ENCODE measurements at regions not wholly inside any gene's neighbourhood (a gene's known extent, or its start where the extent isn't known, plus 50 kb on each side); places are given as distances from the start of the nearest gene placed in this dataset.

GRCh38 chr3:5411786-5412185, 224.3 kb downstream of the EDEM1 start:
- TF ChIP-seq GTF3C2 (IDR thresholded peaks at IDR 0.05; ENCODE audit: borderline replicate concordance, extremely low read depth, insufficient read length) (no peak), HMG20B (CRISPR knock-in tag; IDR thresholded peaks at IDR 0.05) (no peak), TRIM24 (IDR thresholded peaks at IDR 0.05) (no peak), CTCF (IDR thresholded peaks at IDR 0.05 in 2 of 3, conservative IDR thresholded peaks at IDR 0.05 in 1 of 3; ENCODE audit: insufficient read depth in 2 of 3, low read depth in 1 of 3, low read length in 3 of 3) (no peak), HDAC8 (tag; IDR thresholded peaks at IDR 0.05) (no peak), KLF16 (IDR thresholded peaks at IDR 0.05) (no peak), TAF1 (IDR thresholded peaks at IDR 0.05; ENCODE audit: control insufficient read depth, extremely low read depth, insufficient read depth, low read length, severe bottlenecking) (no peak), ESRRA (IDR thresholded peaks at IDR 0.05; ENCODE audit: borderline replicate concordance, low read depth) (no peak), CC2D1A (IDR thresholded peaks at IDR 0.05) (no peak), ELF4 (CRISPR knock-in tag; IDR thresholded peaks at IDR 0.05) (no peak), MTA3 (IDR thresholded peaks at IDR 0.05; ENCODE audit: borderline replicate concordance) (no peak), BRCA1 (IDR thresholded peaks at IDR 0.05) (no peak), BRCA1 (CRISPR knock-in tag; IDR thresholded peaks at IDR 0.05) (no peak), PREB (CRISPR knock-in tag; IDR thresholded peaks at IDR 0.05) (no peak)
